Hepatocyte (in vitro differentiated cells): ENCODE measurements at regions not wholly inside any gene's neighbourhood (a gene's known extent, or its start where the extent isn't known, plus 50 kb on each side); places are given as distances from the start of the nearest gene placed in this dataset.

Experiments
- DNase-seq: peaks from one replicate; pipeline ENCODE4 v3.0.0-alpha.2; 2016; ENCODE audit warnings: low spot score
- H2AFZ ChIP-seq: fragments of 200-600 bp; sonication (generic); 2 replicates; pipeline ENCODE4 v1.6.0; 2016; ENCODE audit warnings: antibody characterized with exemption, mild to moderate bottlenecking
- H3K27ac ChIP-seq: fragments of 200-600 bp; sonication (generic); 2 replicates; pipeline ENCODE4 v1.5.1; 2016; ENCODE audit warnings: mild to moderate bottlenecking
- H3K27me3 ChIP-seq: fragments of 200-600 bp; sonication (generic); 2 replicates; pipeline ENCODE4 v1.6.1; 2016
- H3K36me3 ChIP-seq: fragments of 200-600 bp; sonication (generic); replicated peaks from 2 replicates; pipeline ENCODE4 v1.5.1; 2016; ENCODE audit warnings: low read depth; ENCODE audit not compliant: insufficient read depth
- H3K4me1 ChIP-seq: fragments of 200-600 bp; sonication (generic); 2 replicates; pipeline ENCODE4 v1.5.1; 2016; ENCODE audit warnings: mild to moderate bottlenecking, moderate library complexity; ENCODE audit not compliant: insufficient read depth
- H3K4me2 ChIP-seq: fragments of 200-600 bp; sonication (generic); 2 replicates; pipeline ENCODE4 v1.6.0; 2016
- H3K4me3 ChIP-seq: fragments of 200-600 bp; sonication (generic); 2 replicates; pipeline ENCODE4 v1.5.1; 2016; ENCODE audit warnings: mild to moderate bottlenecking
- H3K79me2 ChIP-seq: fragments of 200-600 bp; sonication (generic); 2 replicates; pipeline ENCODE4 v1.6.0; 2017; ENCODE audit warnings: mild to moderate bottlenecking
- H3K9me2 ChIP-seq: fragments of 200-600 bp; sonication (generic); replicated peaks from 2 replicates; pipeline ENCODE4 v1.6.0; 2017; ENCODE audit warnings: mild to moderate bottlenecking; ENCODE audit not compliant: insufficient read depth
- H3K9me3 ChIP-seq: fragments of 200-600 bp; sonication (generic); 2 replicates; pipeline ENCODE4 v1.5.1; 2016; ENCODE audit warnings: low read depth, mild to moderate bottlenecking
- H4K20me1 ChIP-seq: fragments of 200-600 bp; sonication (generic); 2 replicates; pipeline ENCODE4 v1.6.0; 2016; ENCODE audit warnings: mild to moderate bottlenecking; ENCODE audit not compliant: insufficient read depth, poor library complexity, severe bottlenecking
- EZH2 ChIP-seq: fragments of 200-600 bp; sonication (generic); IDR thresholded peaks from 2 replicates; pipeline ENCODE4 v1.6.1; 2016; ENCODE audit warnings: antibody characterized with exemption, mild to moderate bottlenecking, borderline replicate concordance
- EZH2phosphoT487 ChIP-seq: fragments of 200-600 bp; sonication (generic); IDR thresholded peaks from one replicate; pipeline ENCODE4 v1.6.1; 2018; ENCODE audit warnings: antibody characterized with exemption, mild to moderate bottlenecking, low read depth, moderate library complexity; ENCODE audit not compliant: unreplicated experiment, severe bottlenecking
- WGBS: methylation state at CpG from one replicate; pipeline ENCODE4 v1.1.6; 2016; ENCODE audit warnings: low lambda C conversion rate; ENCODE audit errors: missing lambda C conversion rate; 5-methylcytosine and 5-hydroxymethylcytosine counted together
- TF ChIP-seq, protein P1 (sequence below): fragments of 200-600 bp; sonication (generic); IDR thresholded peaks from 2 replicates; pipeline ENCODE4 v1.5.1; 2016; ENCODE audit warnings: antibody characterized with exemption, mild to moderate bottlenecking; ENCODE audit not compliant: poor library complexity

DNA sequence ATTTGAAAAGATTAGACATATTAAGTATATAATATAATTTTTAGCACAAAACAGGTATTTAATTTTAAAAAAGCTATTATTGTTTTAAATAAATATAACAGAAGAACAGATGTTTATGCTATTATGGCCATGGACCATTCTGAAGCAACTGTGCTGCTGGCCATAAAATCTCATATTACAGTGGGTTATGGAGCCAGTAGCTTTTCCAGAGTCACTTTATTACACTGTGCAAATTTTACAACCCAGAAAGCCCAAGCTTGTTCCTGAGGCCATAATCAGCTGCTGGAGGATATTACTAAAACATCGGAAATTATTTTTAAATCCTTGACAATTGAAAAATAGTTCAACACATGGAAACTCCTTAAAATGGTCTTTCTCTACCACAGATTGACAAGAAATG is 557.3 kb upstream of the KCNMB2 start:
- Histone ChIP-seq H2AFZ (no peak overlapping the region), H3K27me3 (no peaks in the 10 kb centered on the region), H3K4me3 (no peak overlapping the region), H3K4me2 (no peak overlapping the region), H3K9me2 (no peaks in the 10 kb centered on the region), H4K20me1 (no peaks in the 10 kb centered on the region), H3K36me3 (no peaks in the 10 kb centered on the region), H3K9me3 (no peaks in the 10 kb centered on the region), H3K27ac (no peak overlapping the region), H3K79me2 (no peaks in the 10 kb centered on the region), H3K4me1 (peaks cover 9% of the 10 kb centered on the region)
- TF ChIP-seq EZH2: no peak
- no peak for TF ChIP-seq EZH2phosphoT487
- TF ChIP-seq, protein P1, sequence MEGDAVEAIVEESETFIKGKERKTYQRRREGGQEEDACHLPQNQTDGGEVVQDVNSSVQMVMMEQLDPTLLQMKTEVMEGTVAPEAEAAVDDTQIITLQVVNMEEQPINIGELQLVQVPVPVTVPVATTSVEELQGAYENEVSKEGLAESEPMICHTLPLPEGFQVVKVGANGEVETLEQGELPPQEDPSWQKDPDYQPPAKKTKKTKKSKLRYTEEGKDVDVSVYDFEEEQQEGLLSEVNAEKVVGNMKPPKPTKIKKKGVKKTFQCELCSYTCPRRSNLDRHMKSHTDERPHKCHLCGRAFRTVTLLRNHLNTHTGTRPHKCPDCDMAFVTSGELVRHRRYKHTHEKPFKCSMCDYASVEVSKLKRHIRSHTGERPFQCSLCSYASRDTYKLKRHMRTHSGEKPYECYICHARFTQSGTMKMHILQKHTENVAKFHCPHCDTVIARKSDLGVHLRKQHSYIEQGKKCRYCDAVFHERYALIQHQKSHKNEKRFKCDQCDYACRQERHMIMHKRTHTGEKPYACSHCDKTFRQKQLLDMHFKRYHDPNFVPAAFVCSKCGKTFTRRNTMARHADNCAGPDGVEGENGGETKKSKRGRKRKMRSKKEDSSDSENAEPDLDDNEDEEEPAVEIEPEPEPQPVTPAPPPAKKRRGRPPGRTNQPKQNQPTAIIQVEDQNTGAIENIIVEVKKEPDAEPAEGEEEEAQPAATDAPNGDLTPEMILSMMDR: no peak
- WGBS: 48% methylated on average over 1 of the region's 1 CpG
- DNase-seq: no peak

DNA sequence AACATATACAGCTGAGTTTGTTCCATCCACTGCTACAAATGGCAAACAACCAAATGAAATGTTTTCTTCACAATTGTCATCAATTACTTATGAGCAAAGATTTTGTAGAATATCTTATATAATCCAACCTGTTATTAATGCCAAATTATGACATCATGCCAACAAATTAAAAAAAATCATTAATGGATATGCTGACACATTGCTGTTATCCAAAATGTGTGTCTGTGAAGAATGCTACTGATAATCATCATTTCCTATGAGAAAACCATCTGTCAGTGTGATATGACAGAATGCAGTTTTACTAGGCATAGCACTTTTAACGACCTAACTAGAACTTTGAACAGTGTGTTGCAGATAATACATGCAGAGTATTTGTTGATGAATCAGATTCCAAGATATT is 556.5 kb upstream of the KCNMB2 start:
- Histone ChIP-seq H3K4me1 (peaks cover 9% of the 10 kb centered on the region), H3K4me2 (no peak overlapping the region), H3K9me2 (no peaks in the 10 kb centered on the region), H3K36me3 (no peaks in the 10 kb centered on the region), H3K27ac (no peak overlapping the region), H3K27me3 (no peaks in the 10 kb centered on the region), H2AFZ (no peak overlapping the region), H4K20me1 (no peaks in the 10 kb centered on the region), H3K9me3 (no peaks in the 10 kb centered on the region), H3K4me3 (no peak overlapping the region), H3K79me2 (no peaks in the 10 kb centered on the region)
- DNase-seq: no peak
- TF ChIP-seq EZH2 (no peak), EZH2phosphoT487 (no peak)
- TF ChIP-seq, protein P1: no peak
- WGBS: 35% methylated on average over 1 of the region's 1 CpG

DNA sequence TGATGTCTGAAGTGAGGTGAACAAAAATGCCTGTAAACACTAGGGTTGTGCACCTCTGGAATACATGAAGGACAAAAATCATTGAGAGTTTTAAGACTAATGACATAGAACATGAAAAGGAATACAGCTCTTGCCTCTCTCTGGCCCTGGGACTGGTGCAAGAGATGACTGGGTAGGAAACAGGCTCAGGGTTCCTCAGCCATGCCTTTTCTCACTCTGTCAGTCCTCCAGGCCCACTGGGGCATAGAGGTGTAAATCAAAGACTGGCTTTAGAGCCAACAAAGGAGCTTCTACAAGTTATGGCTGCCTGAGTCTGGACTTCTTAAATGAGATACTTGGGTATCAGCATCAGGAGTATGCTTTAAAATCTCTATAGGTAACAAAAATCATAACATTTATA is 554.7 kb upstream of the KCNMB2 start:
- no peak overlapping the region for H3K4me3 ChIP-seq
- H3K9me3 ChIP-seq: no peaks in the 10 kb centered on the region
- H3K27me3 ChIP-seq: no peaks in the 10 kb centered on the region

More for the DNA sequence above, 554.7 kb upstream of the KCNMB2 start:
- Histone ChIP-seq H3K36me3 (no peaks in the 10 kb centered on the region), H3K4me1 (peaks cover 9% of the 10 kb centered on the region), H2AFZ (no peak overlapping the region), H3K79me2 (no peaks in the 10 kb centered on the region), H3K4me2 (no peak overlapping the region), H4K20me1 (no peaks in the 10 kb centered on the region), H3K27ac (no peak overlapping the region), H3K9me2 (no peaks in the 10 kb centered on the region)
- DNase-seq: no peak
- TF ChIP-seq EZH2phosphoT487: no peak
- TF ChIP-seq, protein P1: no peak
- TF ChIP-seq EZH2: no peak
